GM21619 (cell line): ENCODE measurements at regions not wholly inside any gene's neighbourhood (a gene's known extent, or its start where the extent isn't known, plus 50 kb on each side); places are given as distances from the start of the nearest gene placed in this dataset.
A peak's percentile ranks its signal among the peaks of the same experiment; 100 is the strongest.

ENCODE experiments used
- ATAC-seq: cut with Tn5 transposase; IDR thresholded peaks from one replicate; pipeline ENCODE4 v1.9.1; 2021; ENCODE audit not compliant: unreplicated experiment

DNA sequence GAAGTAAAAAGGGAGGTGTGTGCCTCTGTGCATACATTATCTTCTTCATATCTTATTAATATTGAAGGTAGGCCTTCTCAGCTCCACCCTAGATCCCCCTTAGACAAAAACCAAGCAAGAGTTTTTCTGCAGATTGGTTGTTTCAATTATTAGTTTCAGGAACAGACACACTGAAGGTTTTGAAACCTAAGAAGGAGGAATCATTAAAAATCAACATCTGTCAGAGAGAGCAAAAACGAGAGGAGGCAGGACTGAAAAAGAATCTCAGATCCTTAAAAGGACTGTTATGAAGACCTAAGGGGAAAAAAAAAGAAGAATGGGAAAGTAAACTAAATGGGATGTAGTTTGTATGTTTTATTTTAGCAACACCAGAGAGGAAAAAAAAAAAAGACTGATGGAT is 560.8 kb upstream of the JAG1 start:
- ATAC-seq, result no peak

- ATAC-seq, result no peak
Measured at GRCh38 chr20:11235058-11235457, 561.3 kb upstream of the JAG1 start.

GRCh38 chr20:11242320-11242719 is 568.5 kb upstream of the JAG1 start:
- ATAC-seq, result no peak

DNA sequence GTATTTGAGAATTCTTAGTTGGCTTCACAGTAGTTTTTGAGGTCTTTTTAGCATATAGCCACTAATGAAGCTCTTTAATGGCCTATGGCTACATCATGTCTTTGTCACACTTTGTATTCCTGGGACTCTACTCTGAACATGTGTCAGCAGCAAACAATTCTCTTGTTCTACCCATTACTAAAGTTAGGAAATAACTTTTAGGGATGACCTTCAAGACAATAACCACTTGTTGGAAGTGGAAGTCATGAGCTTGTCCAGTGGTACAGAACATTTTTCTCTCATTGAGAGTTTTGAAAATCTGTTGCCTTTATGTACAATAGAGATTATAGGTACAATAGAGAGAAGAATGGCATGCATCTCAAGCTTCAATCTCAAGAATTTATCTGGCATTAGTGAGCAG is 571.6 kb upstream of the JAG1 start:
- ATAC-seq, result no peak

DNA sequence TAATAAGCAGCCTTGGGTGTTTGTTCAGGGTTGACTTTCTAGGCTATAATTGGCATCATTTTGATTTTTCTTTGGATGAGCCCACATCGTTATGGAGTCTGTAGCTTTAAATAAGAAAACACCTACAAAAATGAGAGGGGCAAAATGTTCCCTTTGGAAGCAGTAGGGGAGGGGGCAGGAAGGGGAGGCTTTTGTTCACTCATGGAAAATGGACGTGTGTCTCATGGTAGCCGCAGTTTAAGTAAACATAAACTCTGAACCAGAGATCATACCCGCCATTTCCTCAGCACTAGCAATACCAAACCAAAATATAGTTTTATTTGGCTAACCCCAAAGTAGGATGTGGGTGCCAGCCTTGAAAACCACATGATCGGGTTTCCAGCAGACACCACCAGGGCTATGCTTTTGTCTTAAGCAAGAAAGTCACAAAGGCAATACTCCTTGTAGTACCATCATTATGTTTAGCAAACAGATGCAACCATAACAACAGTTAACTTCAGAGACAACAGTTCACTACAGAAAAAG is 572.5 kb upstream of the JAG1 start:
- no peak for ATAC-seq

GRCh38 chr20:11247046-11248010 is 573.5 kb upstream of the JAG1 start:
- ATAC-seq, result no peak

DNA sequence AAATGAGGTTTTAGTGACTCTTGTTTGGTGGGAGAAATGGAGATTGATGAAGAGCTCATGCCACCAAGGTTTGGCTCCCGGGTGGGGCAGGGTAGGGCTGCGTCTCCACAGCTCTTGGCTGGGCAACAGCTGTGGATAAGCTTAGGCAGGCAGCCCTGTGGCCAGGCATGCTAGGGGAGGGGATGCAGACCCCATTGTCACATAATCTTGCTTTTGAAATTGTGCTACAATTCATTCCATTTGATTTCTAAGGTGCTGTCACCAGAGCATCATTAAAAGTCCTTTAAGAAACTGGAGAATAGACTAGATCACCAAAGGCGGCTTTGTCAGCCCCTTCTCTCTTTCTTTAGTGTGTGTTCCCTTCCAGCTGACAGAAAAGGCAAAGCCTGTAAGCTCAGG is 574.2 kb upstream of the JAG1 start:
- no peak for ATAC-seq

- no peak for ATAC-seq
Measured at GRCh38 chr20:11248687-11249638, 575.2 kb upstream of the JAG1 start.

GRCh38 chr20:11249683-11250082 is 575.9 kb upstream of the JAG1 start:
- no peak for ATAC-seq

DNA sequence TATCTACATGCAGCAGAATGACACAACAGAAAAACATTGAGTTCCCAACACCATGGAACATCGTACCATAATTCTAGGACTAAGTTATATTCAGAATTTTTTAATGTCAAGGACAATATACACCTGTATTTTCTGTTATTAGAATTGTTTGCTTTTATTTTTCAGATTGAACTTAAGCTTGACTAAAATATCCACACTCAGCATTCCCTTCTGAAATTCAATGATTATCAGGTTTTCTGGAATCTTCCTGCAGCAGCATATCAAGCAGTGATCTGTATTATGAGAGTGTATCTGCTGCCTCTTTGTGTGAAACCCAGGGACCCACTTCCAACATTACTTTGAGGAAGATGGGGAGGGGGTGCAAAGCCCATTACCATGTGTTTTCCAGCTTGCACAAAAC is 578.6 kb upstream of the JAG1 start:
- no peak for ATAC-seq

DNA sequence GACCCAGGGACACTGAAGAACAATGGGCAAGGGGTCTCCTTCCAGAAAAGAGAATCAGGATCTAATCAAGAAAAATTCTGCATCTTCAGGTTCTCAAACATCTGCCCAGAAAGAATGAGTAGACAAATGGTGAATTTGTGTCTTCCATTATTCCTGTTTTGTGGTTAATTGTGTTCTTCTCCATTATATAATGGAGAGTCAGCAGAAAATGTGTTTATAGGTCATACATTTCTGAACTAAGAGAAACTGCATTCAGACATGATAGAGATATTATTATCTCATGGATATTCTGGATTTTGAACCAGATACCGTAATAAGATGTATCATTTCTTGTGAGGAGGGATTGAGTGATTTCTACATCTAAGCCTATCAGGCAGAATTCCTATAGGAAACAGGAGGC is 581.7 kb upstream of the JAG1 start:
- ATAC-seq, result no peak

DNA sequence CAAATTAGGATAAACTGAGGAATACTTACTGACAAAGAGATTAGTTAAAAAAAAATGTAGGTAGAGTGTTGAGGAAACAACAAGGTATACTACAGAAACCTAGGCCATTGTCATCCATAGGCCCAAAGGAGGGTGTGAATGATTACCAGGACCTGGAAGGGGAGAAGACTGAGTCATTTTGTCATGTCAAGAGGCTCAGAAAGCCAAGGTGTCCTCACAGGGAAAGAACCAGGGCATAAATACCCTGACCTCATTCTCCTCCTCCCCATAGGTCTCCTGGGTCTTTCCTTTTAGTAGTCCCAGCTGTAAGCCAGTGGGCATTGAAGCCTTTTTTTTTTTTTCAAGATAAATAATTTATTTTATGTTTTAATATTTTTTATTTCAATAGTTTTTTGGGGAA is 582.1 kb upstream of the JAG1 start:
- ATAC-seq, result no peak

DNA sequence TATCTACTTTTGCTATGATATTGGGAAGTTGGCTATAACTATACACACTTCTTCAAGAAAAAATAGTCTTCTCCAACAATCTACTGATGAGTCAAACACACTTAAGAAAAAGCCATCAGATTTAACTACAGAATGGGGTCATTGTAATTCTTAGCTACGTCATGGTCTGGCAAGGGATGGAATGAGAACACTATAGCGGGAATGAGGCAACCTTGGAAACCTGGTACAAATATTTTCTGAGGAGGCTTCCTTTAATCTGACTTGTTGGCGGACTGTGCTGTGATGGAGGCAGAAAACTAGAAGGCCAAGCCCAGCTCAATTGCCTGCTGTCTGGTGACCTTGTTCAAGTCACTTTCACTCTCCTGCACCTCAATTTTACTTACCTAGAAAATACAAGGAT is 586.8 kb upstream of the JAG1 start:
- no peak for ATAC-seq

DNA sequence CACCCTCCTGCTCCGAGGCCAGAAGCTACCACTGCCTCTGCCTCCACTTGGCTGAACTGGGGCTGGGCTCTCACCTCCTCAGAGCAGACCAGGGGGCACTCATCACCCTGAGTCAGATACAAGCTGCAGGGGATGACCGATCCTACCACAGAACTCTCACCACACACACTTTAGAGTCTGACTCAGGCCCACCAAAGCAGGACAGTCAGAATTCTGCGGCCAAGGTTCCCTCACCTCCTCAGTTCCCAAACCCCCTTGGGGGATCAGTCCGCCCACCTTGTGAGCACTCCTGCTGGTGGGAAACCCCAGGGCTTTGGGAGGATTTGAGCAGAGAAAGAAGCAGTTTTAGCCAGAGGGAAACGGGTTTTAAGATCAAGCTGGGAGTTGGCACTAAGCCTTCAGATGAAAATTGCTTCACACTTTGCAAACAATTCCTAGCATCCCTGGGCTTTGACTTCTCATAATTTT is 587.8 kb upstream of the JAG1 start:
- ATAC-seq, result peak; percentile 59

- ATAC-seq, result no peak
Measured at GRCh38 chr20:11266571-11266970, 592.8 kb upstream of the JAG1 start.

DNA sequence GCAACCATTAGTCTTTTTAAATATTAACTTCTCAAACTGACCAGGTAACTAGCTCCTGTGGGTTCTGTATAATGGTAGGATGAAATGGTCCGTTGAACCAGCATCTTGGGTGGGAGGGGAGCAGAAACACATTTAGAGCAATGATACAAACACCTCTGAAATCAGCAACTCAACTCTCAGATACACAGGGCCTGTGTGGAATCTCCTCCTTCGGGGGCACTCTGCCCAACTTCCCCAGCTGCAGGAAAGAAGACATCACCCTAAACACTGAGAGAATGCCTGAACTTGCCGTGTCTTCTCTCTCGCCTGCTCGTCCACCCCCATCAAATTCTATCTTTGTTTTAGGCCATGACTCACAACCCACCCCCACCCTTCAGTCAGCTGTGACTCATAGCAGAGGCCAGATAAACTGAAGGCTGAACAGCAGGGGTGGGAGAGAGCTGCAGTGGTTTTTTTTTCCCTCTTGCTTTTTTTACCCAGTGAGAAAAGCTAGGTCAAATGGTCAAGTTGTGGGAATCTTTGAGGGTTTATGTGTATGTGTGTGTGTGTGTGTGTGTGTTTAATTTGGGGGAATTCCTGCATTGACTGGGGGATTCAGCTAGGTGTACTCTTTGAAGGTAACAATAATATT is 593.4 kb upstream of the JAG1 start:
- peak; percentile 58 for ATAC-seq

GRCh38 chr20:11267762-11268335 is 594.0 kb upstream of the JAG1 start:
- ATAC-seq, result no peak

DNA sequence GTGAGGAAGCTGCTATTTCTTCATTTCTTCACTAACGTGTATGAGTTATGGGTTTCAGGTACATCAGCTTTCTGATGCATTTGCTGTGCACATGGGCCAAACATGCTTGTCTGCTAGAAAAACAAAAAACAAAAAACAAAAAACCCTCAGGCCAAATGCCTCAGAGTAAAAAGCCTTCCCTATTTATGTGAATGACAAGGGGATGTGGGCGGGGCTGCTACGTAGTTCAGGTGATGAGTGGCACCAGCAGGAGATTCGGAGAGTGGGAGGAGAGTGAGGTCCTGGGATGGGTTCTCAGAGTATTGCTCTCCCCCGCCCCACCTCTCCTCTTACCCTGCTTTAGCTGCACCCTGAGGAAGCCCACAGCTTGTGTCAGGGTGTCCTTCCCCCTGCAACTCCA is 596.8 kb upstream of the JAG1 start:
- ATAC-seq, result no peak

- ATAC-seq, result no peak
Measured at GRCh38 chr20:11271319-11271718, 597.5 kb upstream of the JAG1 start.

DNA sequence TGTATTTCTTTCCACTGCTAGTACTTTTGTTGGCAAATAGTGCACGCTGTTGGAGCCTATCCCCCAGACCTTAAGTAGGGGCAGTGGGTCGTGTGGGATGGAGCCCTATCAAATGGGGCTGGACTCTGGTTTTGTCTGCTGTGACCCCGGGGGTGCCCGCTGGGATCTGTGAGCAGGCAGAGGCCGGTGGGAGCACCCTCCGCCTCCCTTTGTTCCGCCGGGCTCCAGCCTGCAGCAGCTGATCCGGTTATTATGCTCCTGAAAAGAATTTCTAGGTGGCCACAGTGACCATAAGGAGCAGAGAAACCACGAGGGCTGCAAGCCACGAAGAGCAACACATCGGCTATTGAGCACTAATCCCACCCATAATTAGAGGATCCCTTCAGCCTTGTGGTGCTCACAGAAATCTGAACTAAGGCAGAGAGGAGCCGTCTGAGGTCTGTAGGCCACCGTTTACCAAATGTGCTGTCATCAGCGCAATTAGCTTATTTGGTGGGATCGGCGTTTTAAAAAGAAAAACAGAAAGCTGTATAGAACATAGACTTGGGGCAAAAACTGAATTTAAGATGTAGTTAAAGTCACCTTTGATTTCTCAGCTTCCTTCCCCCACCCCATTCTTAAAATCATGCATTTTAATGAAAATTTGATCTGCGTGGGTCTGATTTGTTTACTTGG is 598.3 kb upstream of the JAG1 start:
- ATAC-seq, result no peak
